MM.1S (cell line): ENCODE measurements at regions not wholly inside any gene's neighbourhood (a gene's known extent, or its start where the extent isn't known, plus 50 kb on each side); places are given as distances from the start of the nearest gene placed in this dataset.
"Not testable (repeated sequence)": the region's sequence is repeated elsewhere in the genome, so short reads cannot be mapped to it uniquely, and the experiment has no call there.

Source experiments
- CTCF ChIP-seq: fragments of 300-600 bp; sonication (generic); IDR thresholded peaks from 2 replicates; pipeline ENCODE4 v1.5.1; 2016; ENCODE audit warnings: antibody characterized with exemption, low read length, mixed read lengths
- EZH2 ChIP-seq: fragments of 300-600 bp; sonication (generic); optimal IDR thresholded peaks from 2 replicates; pipeline ENCODE3; 2017; ENCODE audit warnings: low read depth, mild to moderate bottlenecking, antibody characterized with exemption, low read length, mixed read lengths
- EZH2phosphoT487 ChIP-seq: fragments of 300-600 bp; sonication (generic); IDR thresholded peaks from 2 replicates; pipeline ENCODE4 v1.6.1; 2018; ENCODE audit warnings: antibody characterized with exemption, low read length

DNA sequence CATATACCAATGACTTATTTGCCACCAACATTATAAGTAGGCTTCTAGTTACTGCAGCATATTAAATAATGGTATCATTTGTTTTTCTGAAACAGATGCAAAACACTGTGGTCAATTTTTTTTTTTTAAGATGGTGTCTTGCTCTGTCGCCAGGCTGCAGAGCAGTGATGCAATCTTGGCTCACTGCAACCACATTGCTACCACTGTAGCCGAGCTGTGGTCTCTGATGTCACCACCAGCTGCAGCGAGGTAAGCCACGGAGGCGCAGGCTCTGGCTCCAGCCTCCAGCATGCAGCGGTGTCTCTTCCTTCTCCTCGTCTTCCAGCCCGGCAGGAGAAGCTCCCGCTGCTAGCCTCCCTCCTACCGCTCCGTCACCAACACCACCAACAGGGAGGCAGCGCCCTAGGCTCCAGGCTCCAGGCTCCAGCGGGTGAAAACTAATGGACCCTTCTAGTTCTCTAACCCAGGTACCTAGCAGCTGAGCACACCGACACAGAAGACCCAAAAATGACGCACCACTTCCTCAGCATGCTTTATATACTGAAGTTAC lies 840.8 kb downstream of the SPATA31A1 start:
- TF ChIP-seq CTCF, EZH2phosphoT487, EZH2: not testable (repeated sequence)
